IPS-20b (cell line): ENCODE measurements at regions not wholly inside any gene's neighbourhood (a gene's known extent, or its start where the extent isn't known, plus 50 kb on each side); places are given as distances from the start of the nearest gene placed in this dataset.

Source experiments
- H3K27ac ChIP-seq: one replicate; pipeline ENCODE4 v1.5.1; 2013; ENCODE audit warnings: low read length
- H3K27me3 ChIP-seq: 2 replicates; pipeline ENCODE4 v1.6.1; 2013; ENCODE audit warnings: mild to moderate bottlenecking, low read length, inconsistent platforms; ENCODE audit not compliant: insufficient read depth
- H3K36me3 ChIP-seq: 2 replicates; pipeline ENCODE4 v1.6.1; 2013; ENCODE audit warnings: low read depth, mild to moderate bottlenecking, inconsistent platforms, low read length, moderate library complexity; ENCODE audit not compliant: insufficient read depth
- H3K4me1 ChIP-seq: 2 replicates; pipeline ENCODE4 v1.6.1; 2013; ENCODE audit warnings: mild to moderate bottlenecking, control low read depth, inconsistent platforms, low read length, moderate library complexity; ENCODE audit not compliant: insufficient read depth
- H3K4me3 ChIP-seq: 2 replicates; pipeline ENCODE4 v1.5.1; 2013; ENCODE audit warnings: mild to moderate bottlenecking, low read length, inconsistent platforms
- H3K9ac ChIP-seq: 2 replicates; pipeline ENCODE4 v1.6.1; 2013; ENCODE audit warnings: low read depth, mild to moderate bottlenecking, inconsistent platforms, low read length, moderate library complexity
- H3K9me3 ChIP-seq: 2 replicates; pipeline ENCODE4 v1.6.1; 2013; ENCODE audit warnings: mild to moderate bottlenecking, low read depth, low read length, inconsistent platforms; ENCODE audit not compliant: insufficient read depth

- Histone ChIP-seq H3K4me1 (peaks cover 15% of the 10 kb centered on the region), H3K9me3 (no peaks in the 10 kb centered on the region), H3K36me3 (no peaks in the 10 kb centered on the region), H3K9ac (no peak overlapping the region), H3K4me3 (no peak overlapping the region), H3K27me3 (no peaks in the 10 kb centered on the region), H3K27ac (no peak overlapping the region)
Measured at GRCh38 chr17:77814091-77814772, 144.3 kb upstream of the TNRC6C start.

- H3K9ac ChIP-seq: no peak overlapping the region
- no peak overlapping the region for H3K27ac ChIP-seq
- no peaks in the 10 kb centered on the region for H3K36me3 ChIP-seq
- no peaks in the 10 kb centered on the region for H3K27me3 ChIP-seq
- no peaks in the 10 kb centered on the region for H3K9me3 ChIP-seq
- no peak overlapping the region for H3K4me3 ChIP-seq
- H3K4me1 ChIP-seq: peaks cover 15% of the 10 kb centered on the region
Measured at GRCh38 chr17:77815127-77815905, 143.2 kb upstream of the TNRC6C start.

- Histone ChIP-seq H3K27me3 (no peaks in the 10 kb centered on the region), H3K9ac (no peak overlapping the region), H3K9me3 (no peaks in the 10 kb centered on the region), H3K27ac (no peak overlapping the region), H3K4me1 (peaks cover 5% of the 10 kb centered on the region; the same call in 1 of the 2 replicates), H3K36me3 (no peaks in the 10 kb centered on the region), H3K4me3 (no peak overlapping the region)
Measured at GRCh38 chr17:77817953-77818352, 140.6 kb upstream of the TNRC6C start.

GRCh38 chr17:77819497-77819896 is 139.0 kb upstream of the TNRC6C start:
- Histone ChIP-seq H3K4me1 (peaks cover 5% of the 10 kb centered on the region; the same call in 1 of the 2 replicates), H3K9ac (no peak overlapping the region), H3K27me3 (no peaks in the 10 kb centered on the region), H3K27ac (no peak overlapping the region), H3K4me3 (no peak overlapping the region), H3K36me3 (no peaks in the 10 kb centered on the region), H3K9me3 (no peaks in the 10 kb centered on the region)

- no peaks in the 10 kb centered on the region for H3K27me3 ChIP-seq
- H3K9ac ChIP-seq: no peak overlapping the region
- no peak overlapping the region for H3K4me3 ChIP-seq
- H3K9me3 ChIP-seq: no peaks in the 10 kb centered on the region
- H3K36me3 ChIP-seq: no peaks in the 10 kb centered on the region
- no peak overlapping the region for H3K27ac ChIP-seq
- 0 out of 2 replicates have a peak, but pooled peaks cover 5% of the 10 kb centered on the region for H3K4me1 ChIP-seq
Measured at GRCh38 chr17:77821114-77821513, 137.4 kb upstream of the TNRC6C start.

- H3K4me1 ChIP-seq: peaks cover 8% of the 10 kb centered on the region; the same call in 1 of the 2 replicates
- no peaks in the 10 kb centered on the region for H3K36me3 ChIP-seq
- H3K4me3 ChIP-seq: no peak overlapping the region
- no peak overlapping the region for H3K9ac ChIP-seq
- no peaks in the 10 kb centered on the region for H3K27me3 ChIP-seq
- H3K9me3 ChIP-seq: no peaks in the 10 kb centered on the region
- no peak overlapping the region for H3K27ac ChIP-seq
Measured at GRCh38 chr17:77822302-77823030, 136.0 kb upstream of the TNRC6C start.

- H3K9me3 ChIP-seq: no peaks in the 10 kb centered on the region
- no peak overlapping the region for H3K9ac ChIP-seq
- no peak overlapping the region for H3K27ac ChIP-seq
- H3K4me1 ChIP-seq: peaks cover 3% of the 10 kb centered on the region; the same call in 1 of the 2 replicates
- H3K27me3 ChIP-seq: no peaks in the 10 kb centered on the region
- no peak overlapping the region for H3K4me3 ChIP-seq
- H3K36me3 ChIP-seq: no peaks in the 10 kb centered on the region
Measured at GRCh38 chr17:77824102-77824779, 134.3 kb upstream of the TNRC6C start.

- no peaks in the 10 kb centered on the region for H3K36me3 ChIP-seq
- H3K9ac ChIP-seq: no peak overlapping the region
- no peak overlapping the region for H3K4me3 ChIP-seq
- H3K9me3 ChIP-seq: no peaks in the 10 kb centered on the region
- no peak overlapping the region for H3K27ac ChIP-seq
- no peaks in the 10 kb centered on the region for H3K27me3 ChIP-seq
- H3K4me1 ChIP-seq: peaks cover 3% of the 10 kb centered on the region; the same call in 1 of the 2 replicates
Measured at GRCh38 chr17:77824780-77825280, 133.7 kb upstream of the TNRC6C start.

GRCh38 chr17:77825621-77826020 is 132.9 kb upstream of the TNRC6C start:
- Histone ChIP-seq H3K9me3 (no peaks in the 10 kb centered on the region), H3K36me3 (no peaks in the 10 kb centered on the region), H3K4me3 (no peak overlapping the region), H3K4me1 (peaks cover 8% of the 10 kb centered on the region; the same call in 1 of the 2 replicates), H3K27ac (no peak overlapping the region), H3K27me3 (no peaks in the 10 kb centered on the region), H3K9ac (no peak overlapping the region)

GRCh38 chr17:77826132-77826873 is 132.2 kb upstream of the TNRC6C start:
- H3K36me3 ChIP-seq: no peaks in the 10 kb centered on the region
- no peak overlapping the region for H3K9ac ChIP-seq
- H3K4me1 ChIP-seq: peaks cover 11% of the 10 kb centered on the region; the same call in 1 of the 2 replicates
- no peak overlapping the region for H3K4me3 ChIP-seq
- H3K9me3 ChIP-seq: no peaks in the 10 kb centered on the region
- no peaks in the 10 kb centered on the region for H3K27me3 ChIP-seq
- no peak overlapping the region for H3K27ac ChIP-seq
